ENCODE measurements at regions not wholly inside any gene's neighbourhood (a gene's known extent, or its start where the extent isn't known, plus 50 kb on each side); places are given as distances from the start of the nearest gene placed in this dataset.
"Not testable (repeated sequence)": the region's sequence is repeated elsewhere in the genome, so short reads cannot be mapped to it uniquely, and the experiment has no call there.

DNA sequence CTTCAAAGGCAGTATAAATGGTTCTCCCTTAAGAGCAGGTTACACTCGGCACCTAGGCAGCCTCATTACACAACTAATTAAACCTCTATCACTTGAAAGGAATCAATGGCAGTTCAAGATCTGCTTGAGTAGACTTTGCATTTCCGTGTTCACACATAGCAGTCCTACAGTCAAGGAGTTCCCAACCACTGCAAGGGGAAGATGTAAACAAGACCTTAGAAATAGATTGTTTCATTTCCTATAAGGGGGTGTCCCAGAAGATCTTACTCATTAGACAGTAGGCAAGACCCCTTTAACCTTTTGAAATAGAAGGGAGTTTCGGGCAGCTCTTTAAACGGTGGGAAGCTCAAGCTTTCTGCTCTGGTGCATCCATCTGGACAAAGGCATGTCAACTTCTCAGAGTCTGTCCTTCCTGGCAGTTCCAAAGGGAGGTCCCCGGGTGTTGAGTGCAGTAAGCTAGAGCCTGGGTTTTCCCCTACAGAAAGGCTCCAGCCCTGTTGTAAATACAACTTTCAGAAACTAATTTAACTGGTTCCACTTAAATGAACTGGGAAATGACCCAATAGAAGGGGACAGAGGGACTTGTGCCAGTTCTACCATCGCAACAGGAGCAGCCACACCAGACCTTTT is 150.8 kb downstream of the RBMX2 start:
- no peak for DNase-seq

DNA sequence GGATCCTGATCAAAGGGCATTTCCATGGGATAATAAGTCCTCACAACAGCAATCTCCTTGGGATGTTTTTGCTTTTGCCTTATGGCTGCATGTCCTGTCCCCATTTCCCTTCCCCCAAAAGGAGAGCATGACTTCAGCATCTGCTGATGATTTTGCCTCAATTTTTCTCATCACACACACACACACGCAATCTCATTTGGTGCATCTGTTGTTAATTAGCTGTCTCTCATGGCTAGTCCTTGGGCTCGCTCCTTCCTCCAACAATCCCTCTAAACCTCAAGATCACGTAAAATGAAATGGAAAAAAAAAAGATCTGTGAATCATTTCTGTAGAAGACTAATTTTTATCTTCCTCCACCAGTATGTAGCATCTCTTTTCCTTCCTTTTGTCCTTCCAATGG is 153.6 kb downstream of the RBMX2 start:
- no peak for DNase-seq

DNA sequence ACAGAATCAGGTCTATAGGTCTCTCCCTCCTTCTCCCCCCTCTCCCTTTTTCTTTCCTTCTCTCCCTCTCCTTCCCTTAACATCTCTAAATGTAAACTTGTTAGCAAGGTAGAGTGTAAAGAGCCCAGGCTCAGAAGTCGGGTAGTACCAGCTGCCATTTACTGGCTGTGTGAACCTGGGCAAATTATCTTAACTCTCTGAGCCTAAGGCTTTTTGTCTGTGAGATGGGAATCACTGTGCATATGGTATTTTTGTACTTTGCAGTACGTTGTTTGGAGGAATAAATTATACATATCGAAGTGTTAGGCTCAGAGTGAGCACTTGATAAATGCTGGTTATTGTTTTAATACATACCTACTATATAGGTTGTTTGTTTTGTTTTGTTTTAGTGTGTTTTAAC is 154.0 kb downstream of the RBMX2 start:
- DNase-seq: no peak

DNA sequence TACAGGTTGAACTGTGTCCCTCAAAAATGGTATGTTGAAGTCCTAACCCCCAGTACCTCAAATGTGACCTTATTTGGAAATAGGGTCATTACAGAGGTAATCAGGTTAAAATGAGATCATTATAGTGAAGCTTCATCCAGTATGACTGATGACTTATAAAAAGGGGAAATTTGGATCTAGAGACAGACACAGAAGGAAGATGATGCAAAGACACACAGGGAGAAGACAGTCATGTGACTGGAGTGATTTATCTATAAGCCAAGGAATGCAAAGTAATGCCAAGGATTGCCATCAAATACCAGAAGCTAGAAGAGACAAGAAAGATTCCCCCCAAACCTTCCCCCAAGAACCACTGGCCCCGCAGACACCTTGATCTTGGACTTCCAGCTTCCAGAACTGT is 155.2 kb downstream of the RBMX2 start:
- DNase-seq: no peak

DNA sequence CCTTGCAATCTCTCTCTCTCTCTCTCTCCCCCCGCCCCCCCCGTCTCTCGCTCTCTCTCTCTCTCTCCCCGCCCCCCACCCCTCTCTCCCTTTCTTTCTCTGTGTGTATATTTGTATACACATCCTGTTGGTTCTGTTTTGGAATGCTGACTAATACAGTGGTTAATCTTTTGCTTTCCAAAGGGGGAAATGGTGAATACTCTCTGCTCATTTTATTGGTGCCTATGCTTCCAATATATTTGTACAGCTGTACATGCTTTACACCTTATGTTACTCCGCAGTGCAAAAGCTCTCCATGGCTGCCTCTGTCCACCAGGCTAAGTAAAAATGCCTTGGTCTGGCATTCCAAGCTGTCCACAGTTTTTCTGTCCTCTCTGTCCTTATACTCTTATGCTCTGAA is 158.8 kb downstream of the RBMX2 start:
- no peak for DNase-seq

DNA sequence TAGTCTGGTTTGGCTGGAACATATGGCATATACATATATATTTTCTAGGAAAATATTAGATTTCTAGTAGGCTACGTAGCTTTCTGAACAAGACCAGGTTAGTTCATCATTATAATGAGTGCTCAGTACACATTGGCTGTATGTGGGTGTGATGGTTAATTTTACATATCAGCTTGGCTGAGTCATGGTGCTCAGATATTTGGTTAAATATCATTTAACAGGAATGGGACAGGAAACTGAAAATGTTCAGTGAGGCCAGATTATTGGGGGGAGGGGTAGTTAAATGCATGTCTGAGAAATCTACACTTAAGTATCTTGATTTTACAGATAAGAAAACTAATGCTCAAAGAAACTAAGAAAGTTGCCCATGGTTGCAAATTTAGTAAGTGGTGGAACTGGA is 160.1 kb downstream of the RBMX2 start:
- DNase-seq: no peak

DNA sequence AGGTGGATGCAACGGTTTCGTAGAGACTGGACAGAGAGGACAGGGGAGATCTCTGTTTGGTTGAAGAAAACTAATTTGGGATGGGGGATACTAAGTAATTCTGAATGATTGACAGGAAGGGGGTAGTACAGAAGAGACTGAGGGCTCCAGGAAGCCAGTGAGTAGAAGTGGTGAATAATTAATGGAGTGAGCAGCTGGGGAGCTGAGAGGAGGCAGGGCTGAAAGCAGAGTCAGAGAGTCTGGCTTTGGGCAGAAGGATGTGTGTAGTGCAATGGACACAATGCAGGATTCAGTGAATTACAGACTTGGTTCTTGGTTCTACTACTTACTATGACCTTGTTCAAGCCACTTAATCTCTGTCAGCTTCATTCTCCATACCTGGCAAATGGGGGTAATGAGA is 161.7 kb downstream of the RBMX2 start:
- DNase-seq: no peak

DNA sequence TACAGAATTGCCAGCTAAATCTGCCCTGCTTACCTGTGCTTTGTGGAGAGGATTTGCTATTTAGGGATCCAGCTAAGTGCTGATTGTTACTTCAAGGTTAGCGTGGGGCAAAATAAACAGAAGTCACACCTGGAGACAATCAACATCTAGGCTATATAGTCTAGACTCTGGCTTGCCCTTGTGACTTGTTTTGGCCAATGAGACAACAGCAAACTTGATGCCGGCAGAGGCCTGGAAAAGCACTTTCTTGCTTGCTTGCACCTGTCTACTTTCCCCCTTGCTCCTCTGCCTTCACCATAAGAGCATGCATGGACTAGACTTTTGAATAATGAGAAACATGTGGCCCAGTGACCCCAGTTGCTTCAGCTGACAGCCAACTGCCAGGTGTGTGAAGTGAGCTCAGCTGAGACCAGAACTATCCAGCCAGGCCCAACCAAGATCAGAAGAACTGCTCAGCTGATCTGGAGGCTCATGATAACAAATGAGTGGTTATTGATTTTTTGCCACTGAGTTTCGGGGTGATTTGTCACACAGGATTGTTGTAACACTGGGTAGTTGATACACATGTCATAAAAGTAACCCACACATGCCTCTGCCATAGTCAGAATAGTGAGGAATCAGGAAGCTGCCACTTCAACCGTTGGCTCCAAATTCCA is 164.4 kb downstream of the RBMX2 start:
- DNase-seq: no peak

DNA sequence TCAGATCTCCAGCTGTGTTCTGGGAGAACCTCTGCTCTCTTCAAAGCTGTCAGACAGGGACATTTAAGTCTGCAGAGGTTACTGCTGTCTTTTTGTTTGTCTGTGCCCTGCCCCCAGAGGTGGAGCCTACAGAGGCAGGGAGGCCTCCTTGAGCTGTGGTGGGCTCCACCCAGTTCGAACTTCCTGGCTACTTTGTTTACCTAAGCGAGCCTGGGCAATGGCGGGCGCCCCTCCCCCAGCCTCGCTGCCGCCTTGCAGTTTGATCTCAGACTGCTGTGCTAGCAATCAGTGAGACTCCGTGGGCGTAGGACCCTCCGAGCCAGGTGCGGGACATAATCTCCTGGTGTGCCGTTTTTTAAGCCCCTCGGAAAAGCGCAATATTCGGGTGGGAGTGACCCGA is 171.2 kb downstream of the RBMX2 start:
- DNase-seq: not testable (repeated sequence)
